ENCODE measurements at regions not wholly inside any gene's neighbourhood (a gene's known extent, or its start where the extent isn't known, plus 50 kb on each side); places are given as distances from the start of the nearest gene placed in this dataset.
A peak's percentile ranks its signal among the peaks of the same experiment; 100 is the strongest.

DNA sequence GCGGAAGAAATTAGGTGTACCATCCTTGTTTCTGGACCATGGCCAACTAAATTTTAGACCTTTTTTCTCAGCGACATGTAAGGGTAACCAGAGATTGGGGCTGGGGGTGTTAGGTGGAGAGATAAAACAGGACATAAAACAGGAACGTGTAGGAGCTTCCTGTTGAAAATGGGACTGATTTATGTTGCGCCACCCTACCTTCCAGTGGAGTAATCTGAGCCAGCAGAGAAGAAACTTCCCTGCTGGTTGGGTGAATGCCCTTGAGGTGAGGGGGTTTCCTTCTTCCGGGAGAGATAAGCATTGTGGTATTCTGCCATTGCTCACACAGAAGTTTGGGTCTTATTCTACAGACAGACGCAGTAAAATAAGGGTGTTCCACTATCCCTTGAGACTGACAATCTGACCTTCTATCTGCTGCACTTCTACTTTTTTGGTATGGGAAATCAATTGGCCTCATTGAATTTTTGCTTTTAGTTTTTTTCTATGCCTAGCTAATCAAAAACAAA is 417.6 kb downstream of the PCNX1 start:
- TF ChIP-seq POLR2A (IDR thresholded peaks at IDR 0.05; ENCODE audit: low read length) (no peak), GATA1 (IDR thresholded peaks at IDR 0.05; ENCODE audit: low read depth, low read length) (no peak)
- DNase-seq: peak; percentile 4 to 7

DNA sequence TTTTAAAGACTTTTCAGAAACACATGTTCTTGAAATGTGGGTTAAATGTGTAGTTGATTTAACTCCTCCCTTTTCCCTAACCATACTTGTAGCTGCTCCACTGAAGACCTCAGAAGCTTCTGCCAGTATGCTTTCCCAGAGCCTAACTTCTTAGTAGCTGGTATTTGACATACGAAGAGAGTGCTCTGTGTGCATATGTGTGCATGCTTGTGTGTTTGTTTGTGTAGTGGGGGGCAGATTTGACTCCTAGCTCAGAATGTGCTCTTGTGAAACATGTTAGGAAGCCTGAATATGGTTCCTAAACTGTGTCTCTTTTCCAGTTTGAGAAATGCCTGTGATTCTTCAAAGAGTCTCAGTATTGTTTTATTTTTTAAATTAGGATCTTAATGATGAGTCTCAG is 420.4 kb downstream of the PCNX1 start:
- TF ChIP-seq GATA1 (IDR thresholded peaks at IDR 0.05; ENCODE audit: low read depth, low read length) (no peak), POLR2A (IDR thresholded peaks at IDR 0.05; ENCODE audit: low read length) (no peak)

DNA sequence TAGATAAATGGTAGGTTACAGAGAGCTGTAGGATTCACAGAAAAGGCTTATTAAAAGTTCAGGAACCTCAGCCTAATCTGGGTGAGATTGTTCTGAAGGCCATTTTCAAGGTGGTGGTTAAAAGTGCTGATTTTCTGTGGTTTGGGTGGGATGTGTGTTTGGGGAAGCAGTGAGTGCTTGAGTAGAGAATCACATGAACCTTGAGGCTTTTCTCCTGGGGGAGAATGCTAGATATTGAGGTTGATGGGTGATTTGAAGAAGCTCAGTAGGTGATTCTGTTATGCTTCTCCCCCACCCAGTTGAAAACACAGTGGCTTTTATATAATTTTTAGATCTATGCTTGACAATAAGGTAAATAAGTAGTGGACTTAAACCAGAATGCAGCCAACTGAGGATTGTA is 420.9 kb downstream of the PCNX1 start:
- no peak for DNase-seq
- TF ChIP-seq POLR2A (IDR thresholded peaks at IDR 0.05; ENCODE audit: low read length) (no peak), GATA1 (IDR thresholded peaks at IDR 0.05; ENCODE audit: low read depth, low read length) (no peak)

More for the DNA sequence above, 420.4 kb downstream of the PCNX1 start:
- DNase-seq: no peak

DNA sequence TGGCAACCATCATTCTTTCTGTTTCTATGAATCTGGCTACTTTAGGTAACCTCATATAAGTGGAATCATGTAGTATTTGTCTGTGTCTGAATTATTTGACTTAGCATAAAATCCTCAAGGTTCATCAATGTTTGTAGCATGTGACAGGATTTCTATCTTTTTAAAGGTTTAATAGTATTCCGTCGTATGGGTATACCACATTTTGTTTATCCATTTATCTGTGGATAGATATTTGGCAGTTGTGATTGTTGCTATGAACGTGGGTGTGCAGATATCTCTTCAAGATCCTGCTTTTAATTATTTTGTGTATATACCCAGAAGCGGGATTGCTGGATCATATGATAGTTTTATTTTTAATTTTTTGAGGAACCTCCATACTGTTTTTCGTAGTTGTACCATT is 421.7 kb downstream of the PCNX1 start:
- TF ChIP-seq GATA1 (IDR thresholded peaks at IDR 0.05; ENCODE audit: low read depth, low read length) (no peak), POLR2A (IDR thresholded peaks at IDR 0.05; ENCODE audit: low read length) (no peak)
- no peak for DNase-seq

DNA sequence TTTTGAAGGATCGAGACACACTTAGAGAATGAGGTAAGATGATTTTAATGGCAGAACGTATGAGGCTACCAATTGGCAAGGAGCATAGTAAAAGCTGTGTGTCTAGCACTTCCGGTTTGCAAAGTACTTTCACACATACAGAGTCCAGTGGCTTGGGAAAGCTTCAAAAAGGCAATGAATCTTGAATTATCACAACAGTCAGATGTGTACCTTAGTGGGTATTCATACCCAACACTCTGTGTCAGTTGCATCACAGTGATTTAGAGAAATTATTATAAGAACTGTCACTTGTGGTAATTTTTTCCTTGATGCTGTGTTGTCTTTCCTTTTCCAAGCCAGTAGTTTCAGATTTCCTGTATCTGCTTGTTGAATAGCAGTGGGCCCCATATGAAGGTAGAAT is 424.1 kb downstream of the PCNX1 start:
- TF ChIP-seq GATA1 (IDR thresholded peaks at IDR 0.05; ENCODE audit: low read depth, low read length) (no peak), POLR2A (IDR thresholded peaks at IDR 0.05; ENCODE audit: low read length) (no peak)
- DNase-seq: no peak

DNA sequence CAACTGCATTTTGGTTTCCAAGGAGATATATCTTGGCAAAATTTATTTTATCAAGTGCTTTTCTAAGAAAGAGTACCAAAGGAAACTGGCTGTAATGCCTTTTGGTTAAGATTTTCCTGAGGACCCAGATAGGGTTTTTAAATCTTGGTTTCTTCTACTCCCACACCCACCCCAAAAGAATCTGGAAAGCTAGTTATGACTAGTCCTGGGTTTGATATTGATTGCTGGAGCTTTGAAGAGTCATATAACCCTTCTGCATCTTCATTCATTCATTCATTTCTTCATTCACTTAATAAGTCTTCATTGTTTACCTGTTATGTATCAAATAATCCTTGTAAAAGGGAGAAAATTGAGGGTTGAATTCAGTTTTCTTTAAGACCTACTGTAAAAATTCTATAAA is 425.2 kb downstream of the PCNX1 start:
- TF ChIP-seq GATA1 (IDR thresholded peaks at IDR 0.05; ENCODE audit: low read depth, low read length) (no peak), POLR2A (IDR thresholded peaks at IDR 0.05; ENCODE audit: low read length) (no peak)
- no peak for DNase-seq

DNA sequence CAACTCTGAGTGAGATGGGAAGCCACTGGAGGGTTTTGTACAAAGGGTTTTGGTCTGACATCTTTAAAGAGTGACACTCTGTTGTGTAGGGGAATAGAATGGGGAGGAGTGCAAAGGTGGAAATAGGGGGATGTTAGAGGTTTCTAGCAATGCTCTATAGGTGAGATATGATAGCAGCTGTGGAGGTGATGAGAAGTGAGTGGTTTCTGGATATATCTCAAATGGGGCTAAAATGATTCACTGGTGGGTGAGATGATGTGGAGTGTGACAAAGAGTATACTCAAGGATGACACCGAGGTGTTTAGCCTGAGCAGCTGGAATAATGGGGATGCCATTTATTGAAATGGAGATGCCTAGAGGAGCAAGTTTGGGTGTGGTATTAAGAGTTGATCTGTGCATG is 426.4 kb downstream of the PCNX1 start:
- TF ChIP-seq GATA1 (IDR thresholded peaks at IDR 0.05; ENCODE audit: low read depth, low read length): no peak
- DNase-seq: no peak

DNA sequence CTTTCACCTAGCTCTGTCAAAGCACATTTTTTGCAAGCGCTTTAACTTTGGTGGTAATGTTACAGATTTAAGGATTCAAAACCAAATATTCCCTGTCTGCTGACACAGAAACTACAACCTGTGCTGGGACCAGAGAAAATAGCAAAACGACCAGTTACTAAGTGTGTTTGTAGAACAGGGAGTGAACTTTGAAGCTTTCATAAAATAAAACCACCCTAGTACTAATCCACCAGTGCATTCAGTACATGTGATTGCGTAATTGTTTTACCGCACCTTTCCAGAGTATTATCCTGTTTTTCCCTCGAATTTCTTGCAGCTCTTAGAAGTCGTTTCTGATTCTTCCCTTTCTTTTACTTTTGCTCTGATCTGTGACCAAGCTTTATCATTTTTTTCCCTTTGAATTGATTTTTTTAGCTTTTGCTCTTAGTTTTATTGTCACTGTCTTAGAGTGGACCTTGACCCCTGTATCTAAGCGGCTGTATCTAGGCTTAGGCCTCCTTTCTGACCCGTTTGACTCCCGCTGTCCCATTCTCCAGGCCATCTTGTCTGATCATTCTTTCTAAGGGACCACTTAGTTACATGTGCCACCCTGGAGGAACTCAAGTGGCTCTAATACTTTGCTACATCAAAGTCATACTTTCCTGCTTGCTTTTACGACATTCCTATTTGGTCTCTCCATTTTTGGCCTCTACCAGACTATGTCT is 429.4 kb downstream of the PCNX1 start:
- TF ChIP-seq GATA1 (IDR thresholded peaks at IDR 0.05; ENCODE audit: low read depth, low read length) (no peak), POLR2A (IDR thresholded peaks at IDR 0.05; ENCODE audit: low read length) (no peak)
- DNase-seq: no peak

DNA sequence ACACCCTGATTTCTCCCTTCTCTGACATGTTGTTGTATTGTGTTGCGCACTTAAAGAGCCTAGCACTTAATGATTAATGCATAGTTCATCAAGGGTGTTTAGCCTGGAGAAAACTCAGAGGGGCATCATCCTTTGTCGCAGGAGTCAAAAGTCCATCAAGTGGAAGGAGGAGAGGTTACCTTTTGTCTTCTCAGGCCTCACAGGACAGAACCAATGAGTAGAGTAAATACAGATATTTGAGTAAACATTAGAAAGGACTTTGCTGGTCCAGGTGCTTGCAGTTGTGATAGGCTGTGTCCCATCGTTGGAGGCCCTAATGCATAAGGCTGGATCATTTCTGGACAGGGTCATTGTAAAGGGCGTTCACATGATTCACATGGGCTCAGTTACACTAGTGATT is 430.9 kb downstream of the PCNX1 start:
- no peak for DNase-seq
- TF ChIP-seq POLR2A (IDR thresholded peaks at IDR 0.05; ENCODE audit: low read length) (no peak), GATA1 (IDR thresholded peaks at IDR 0.05; ENCODE audit: low read depth, low read length) (no peak)

DNA sequence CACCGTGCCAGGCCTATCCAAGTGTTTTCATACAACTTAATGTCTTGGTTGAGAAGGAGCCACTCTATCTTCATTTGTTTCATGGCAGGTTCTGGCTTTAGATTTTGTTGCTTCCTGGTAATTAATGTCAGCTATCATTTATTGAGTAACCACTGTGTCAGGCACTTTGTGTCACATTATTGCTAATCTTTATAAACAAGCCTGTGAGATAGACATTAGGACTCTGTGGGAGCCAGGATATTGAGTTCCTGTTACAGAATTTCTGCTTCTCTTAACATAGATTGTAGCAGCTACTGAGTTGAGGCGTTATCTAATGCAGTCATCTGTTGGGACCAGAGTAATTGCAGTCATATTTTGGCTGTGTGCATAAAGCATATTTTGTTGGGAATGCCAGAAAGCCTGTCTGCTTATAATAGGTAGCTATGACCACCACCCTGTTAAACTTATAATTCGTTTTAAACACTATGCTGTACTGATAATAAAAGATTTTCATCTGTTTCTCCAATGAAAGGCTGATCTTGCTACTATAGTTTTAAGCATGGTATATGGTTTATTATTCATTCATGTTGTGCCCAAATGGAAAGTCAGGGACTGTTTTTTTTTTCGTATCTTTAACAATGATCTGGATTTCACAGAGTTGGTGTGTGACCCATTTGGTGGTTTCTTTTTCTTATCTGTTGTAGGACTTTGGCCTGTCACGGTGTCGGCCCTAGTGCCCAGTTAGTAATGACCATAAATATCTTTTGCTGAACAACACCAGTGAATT is 432.6 kb downstream of the PCNX1 start:
- DNase-seq: peak; percentile 76 to 90
- TF ChIP-seq POLR2A (IDR thresholded peaks at IDR 0.05; ENCODE audit: low read length): no peak
- peak; percentile 51 for TF ChIP-seq GATA1 (IDR thresholded peaks at IDR 0.05; ENCODE audit: low read depth, low read length)

DNA sequence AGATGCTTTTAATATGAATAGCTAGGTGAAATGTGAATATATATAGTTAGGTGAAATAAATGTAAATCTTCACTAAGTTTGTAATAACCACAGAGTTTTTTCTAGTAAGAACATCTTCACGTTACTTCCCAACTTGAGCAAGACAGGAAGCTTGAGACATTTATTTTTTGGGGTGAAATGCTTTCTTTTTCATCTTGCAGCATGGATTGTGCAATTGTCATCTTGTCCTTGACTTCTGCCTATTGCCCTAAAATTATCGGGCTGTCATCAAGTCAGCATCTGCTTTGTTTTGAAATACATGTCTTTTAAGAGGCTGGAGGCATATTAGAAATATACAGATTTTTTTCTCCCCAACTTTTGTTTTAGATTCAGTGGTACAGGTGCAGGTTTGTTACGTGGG is 433.9 kb downstream of the PCNX1 start:
- no peak for TF ChIP-seq POLR2A (IDR thresholded peaks at IDR 0.05; ENCODE audit: low read length)
- no peak for DNase-seq

DNA sequence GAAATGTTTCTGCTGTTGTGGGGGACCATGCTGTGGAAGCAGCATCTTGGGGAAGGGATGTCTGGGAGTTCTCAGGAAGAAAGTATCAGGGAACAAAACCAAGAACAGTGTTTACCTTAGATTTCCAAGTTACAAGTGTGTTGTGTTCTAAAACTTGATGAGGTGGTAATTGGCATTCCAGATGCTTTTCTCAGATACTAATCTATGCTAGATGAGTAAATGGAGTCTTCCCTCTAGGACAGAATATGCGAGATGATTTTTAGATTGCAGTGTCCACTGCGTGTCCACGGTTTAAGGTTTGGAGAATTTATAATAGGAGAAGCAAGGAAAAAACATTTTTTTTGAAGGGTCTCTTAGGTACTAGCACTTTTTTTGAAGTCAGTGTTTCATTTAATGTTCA is 436.5 kb downstream of the PCNX1 start:
- no peak for DNase-seq
- no peak for TF ChIP-seq POLR2A (IDR thresholded peaks at IDR 0.05; ENCODE audit: low read length)
- no peak for TF ChIP-seq GATA1 (IDR thresholded peaks at IDR 0.05; ENCODE audit: low read depth, low read length)

DNA sequence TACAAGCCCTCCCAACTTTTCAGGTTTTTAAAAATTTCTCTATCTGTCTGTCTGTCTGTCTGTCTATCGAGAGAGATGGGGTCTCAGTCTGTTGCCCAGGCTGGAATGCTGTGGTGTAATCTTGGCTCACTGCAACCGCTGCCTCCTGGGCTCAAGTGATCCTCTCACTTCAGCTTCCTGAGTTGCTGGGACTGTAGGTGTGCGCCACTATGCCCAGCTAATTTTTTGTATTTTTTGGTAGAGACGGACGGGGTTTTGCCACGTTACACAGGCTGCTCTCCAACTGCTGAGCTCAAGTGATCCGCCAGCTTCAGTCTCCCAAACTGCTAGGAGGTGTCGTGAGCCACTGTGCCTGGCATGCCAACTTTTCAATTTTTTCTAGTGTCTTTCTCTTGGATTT is 437.2 kb downstream of the PCNX1 start:
- DNase-seq: no peak

DNA sequence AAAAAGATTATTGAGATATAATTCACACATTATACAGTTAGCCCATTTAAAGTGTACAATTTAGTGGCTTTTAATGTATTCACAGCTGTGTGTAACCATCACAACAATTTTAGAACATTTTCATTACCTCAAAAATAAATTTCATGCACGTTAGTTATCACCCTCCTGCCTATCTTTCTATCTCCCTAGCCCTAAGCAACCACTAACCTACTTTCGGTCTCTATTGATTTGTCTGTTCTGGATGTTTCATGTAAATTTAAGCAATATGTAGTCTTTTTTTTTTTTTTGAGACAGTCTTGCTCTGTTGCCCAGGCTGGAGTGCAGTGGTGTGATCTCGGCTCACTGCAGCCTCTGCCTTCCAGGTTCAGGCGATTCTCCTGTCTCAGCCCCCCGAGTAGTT is 439.4 kb downstream of the PCNX1 start:
- DNase-seq: no peak
- TF ChIP-seq POLR2A (IDR thresholded peaks at IDR 0.05; ENCODE audit: low read length) (no peak), GATA1 (IDR thresholded peaks at IDR 0.05; ENCODE audit: low read depth, low read length) (no peak)

More for the DNA sequence above, 437.2 kb downstream of the PCNX1 start:
- no peak for TF ChIP-seq GATA1 (IDR thresholded peaks at IDR 0.05; ENCODE audit: low read depth, low read length)
- TF ChIP-seq POLR2A (IDR thresholded peaks at IDR 0.05; ENCODE audit: low read length): no peak

DNA sequence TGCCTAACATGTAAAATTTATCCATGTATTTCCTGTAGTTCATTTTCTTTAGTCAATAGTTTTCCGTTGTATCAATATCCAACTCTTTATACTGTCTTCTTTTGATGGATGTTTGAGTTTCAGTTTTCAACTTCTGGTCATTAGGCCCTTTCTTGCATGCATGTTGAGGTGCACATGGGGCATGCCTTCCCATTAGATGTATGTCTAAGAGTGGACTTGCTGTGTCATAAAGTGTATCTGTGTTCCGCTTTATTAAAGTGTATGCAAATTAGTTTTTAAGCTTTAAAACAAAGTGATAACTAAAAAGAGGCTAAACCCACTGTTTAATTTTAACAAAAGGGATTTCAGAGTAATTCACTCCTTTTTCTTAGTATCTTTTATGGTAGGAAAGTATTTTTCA is 441.1 kb downstream of the PCNX1 start:
- TF ChIP-seq POLR2A (IDR thresholded peaks at IDR 0.05; ENCODE audit: low read length): no peak
- no peak for TF ChIP-seq GATA1 (IDR thresholded peaks at IDR 0.05; ENCODE audit: low read depth, low read length)
- DNase-seq: no peak

Data from erythroblast (primary cell).